ENCODE measurements at regions not wholly inside any gene's neighbourhood (a gene's known extent, or its start where the extent isn't known, plus 50 kb on each side); places are given as distances from the start of the nearest gene placed in this dataset.

DNA sequence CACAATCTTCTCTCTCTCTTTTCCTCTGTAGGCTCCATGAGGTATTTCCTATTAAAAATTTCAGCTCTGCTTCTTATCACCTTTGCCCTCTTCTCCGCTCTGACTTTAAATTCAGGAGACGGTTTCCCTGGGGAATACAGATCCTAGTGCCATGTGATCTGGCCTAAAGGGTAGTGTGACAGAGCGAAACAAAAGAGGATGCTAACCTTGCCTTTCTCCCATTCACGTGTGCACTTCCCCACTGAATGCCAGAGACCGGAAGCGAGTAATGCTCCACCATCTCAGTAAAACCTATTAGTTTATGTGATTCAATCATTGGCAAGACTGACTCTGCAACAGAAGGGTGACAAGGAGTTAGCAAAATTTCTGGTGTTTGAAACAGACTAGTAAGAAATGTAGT lies 358.3 kb downstream of the ZNF521 start:
- DNase-seq, result no peak

DNA sequence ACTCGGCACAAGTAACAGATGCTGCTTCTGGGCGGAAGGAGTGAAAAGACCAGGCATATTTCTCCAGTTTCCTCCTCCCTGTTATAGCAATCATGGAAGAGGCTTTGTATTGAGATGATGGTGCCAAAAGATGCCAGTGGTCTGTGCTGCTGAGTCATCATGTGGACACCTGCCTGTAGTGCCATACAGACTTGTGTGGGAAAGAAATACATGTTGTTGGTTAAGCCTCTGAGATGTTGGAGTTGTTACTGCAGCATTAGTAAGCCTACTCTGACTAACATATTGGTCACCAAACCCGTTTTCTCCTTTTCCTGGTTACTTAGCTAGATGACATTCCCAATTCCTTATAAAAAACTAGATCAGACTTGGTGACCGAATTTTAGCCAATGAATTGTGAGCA lies 356.9 kb downstream of the ZNF521 start:
- no peak for DNase-seq

DNA sequence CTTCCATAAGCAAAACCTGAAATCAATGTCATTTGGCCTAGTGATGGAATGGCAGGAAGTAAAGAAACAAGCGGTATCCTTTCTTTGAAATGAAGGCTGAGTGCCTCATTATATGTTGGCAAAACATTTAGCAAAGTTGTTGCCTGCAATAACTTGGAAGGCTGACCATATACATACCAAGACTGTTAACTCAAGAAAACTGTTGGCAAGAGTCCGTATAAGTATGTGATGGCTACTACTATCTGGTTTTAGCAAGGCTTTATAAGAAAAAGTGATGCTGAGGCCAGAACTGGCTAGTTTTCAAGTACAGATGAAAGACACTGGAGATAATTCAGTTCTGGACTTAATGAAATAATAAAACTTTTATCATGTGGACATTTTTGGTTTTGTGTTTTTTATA lies 356.2 kb downstream of the ZNF521 start:
- DNase-seq, result no peak

DNA sequence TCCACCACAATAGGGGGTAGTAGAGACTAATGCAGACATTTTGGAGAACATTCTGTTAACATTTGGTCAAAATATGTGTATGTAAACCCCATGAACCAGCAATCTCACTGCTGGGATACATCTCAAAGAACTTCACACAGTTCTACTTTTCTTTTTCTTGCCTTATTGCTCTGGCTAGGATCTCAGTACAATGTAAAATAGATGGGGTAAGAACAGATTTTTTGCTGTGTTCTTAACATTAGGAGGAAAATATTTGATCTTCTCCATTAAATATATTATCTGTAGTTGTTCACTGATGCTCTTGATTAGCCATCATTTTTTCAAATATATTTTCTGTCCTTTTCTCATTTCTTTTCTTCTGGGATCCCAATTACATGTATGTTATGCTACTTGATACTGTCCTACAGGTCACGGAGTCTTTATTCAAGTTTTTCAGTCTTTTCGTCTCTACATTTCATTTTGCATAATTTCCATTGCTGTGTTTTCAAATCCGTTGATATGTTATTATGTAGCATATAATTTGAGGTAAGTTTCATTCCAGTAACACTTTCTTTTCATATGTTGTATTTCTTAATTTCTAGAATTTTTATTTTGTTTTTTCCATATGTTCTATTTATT lies 352.2 kb downstream of the ZNF521 start:
- no peak for DNase-seq

DNA sequence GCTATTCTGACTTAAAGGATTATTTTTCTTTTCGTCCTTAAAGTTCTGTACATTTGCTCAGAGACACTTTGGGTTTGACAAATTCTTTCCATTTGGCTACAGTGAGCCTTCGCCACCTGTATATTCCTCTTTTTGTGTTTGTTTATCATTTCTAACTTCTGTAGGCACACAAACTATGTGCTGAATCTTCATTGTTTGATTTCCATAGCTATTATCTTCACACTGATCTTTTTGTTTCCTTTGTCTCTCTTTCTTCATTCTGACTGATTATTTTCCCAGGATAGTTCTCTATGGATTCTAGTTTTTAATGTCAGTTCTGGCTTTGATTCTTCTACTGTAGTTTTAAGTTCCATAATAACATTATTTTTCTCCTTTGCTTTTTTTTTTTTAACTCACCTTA lies 350.2 kb downstream of the ZNF521 start:
- DNase-seq, result no peak

DNA sequence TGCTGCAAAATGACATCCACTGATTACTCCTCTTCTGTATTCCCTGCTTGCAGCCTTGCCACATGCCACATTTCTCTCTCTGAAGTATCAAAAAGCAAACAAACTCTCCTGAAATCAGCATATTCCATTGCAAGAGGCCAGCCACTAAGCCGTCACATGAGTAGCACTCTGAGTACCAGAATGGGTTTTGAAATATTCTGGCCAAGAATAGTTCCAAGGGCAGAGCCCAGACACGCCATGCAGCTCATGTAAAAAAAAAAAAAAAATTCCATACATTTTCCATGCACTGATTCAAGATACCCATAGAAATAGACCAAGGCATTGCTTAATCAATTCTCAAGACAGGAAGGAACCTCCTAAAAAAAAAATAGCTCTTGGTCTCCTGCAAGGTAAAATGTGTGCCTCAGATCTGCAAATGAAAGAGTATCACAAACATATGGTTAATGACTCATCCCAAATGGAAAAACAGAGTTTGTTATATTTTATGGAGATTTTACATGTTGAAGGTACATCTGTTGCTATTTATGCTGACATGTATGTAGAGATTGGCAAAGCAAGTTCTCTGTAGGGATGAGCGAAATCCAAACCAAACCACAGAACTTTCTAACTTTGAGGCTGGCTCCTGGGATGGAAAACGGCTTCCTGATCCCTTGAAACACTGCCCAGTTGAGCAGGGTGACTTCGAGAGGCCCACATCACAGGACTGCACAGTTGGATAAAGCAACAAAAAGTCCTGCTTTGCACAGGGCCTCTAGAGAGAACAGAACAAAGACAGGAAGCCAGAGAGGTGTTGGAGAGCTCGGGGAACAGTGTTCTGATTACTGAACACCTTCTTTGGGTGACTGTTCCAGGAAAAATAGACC lies 346.2 kb downstream of the ZNF521 start:
- no peak for DNase-seq

DNA sequence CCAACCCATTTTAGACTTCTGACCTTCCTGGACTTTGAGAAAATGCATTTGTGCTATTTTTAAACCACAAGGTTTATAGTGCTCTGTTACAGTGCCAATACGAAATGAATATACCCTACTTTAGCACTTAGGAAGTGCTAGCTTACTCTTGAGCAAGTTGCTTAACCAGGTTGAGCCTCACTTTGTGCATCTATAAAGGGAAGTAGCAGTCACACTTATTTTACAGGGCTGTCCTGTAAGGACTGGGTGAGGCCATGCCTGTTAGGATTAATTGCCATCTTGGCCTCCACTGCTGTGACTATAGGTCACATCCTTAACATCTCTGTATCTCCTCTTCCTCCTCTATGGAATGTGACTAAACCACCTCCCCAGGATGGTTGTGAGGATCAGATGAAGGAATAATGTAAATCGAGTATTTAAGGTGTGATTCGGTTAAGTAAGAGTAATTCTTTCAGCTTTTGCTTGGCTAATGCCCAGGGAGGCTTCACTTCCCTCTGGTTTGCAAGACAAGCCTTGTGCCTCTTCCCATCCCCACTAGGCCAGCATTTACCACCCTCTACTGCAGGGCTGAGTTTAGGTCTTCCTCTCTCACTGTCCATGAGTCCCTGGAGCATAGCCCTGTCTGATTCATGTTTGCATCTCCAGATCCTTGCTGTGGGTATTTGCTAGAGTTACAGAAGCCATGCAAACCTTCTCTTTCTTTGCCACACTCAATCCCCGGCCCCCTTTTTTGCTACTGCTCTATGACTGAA lies 341.2 kb downstream of the ZNF521 start:
- no peak for DNase-seq
